HCT116 (cell line): ENCODE measurements at regions not wholly inside any gene's neighbourhood (a gene's known extent, or its start where the extent isn't known, plus 50 kb on each side); places are given as distances from the start of the nearest gene placed in this dataset.

Experiments used
- CTCF ChIP-seq, 3 experiments: fragments of 200-600 bp in 1 of 3; sonication (generic) in 1 of 3; IDR thresholded peaks in 2 of 3; conservative IDR thresholded peaks in 1 of 3; 2 replicates each; pipeline ENCODE4 v1.5.1; 2012 to 2017; ENCODE audit warnings: low read depth in 2 of 3, low read length in 2 of 3, antibody characterized with exemption in 1 of 3, borderline replicate concordance in 1 of 3, control low read depth in 1 of 3, mild to moderate bottlenecking in 1 of 3, mixed read lengths in 1 of 3, mixed run types in 1 of 3, moderate library complexity in 1 of 3; ENCODE audit not compliant: insufficient read depth in 1 of 3
- EGR1 ChIP-seq: IDR thresholded peaks from 2 replicates; pipeline ENCODE4 v1.6.1; 2012; ENCODE audit warnings: low read depth
- ELF1 ChIP-seq: IDR thresholded peaks from 2 replicates; pipeline ENCODE4 v1.6.1; 2012; ENCODE audit warnings: low read depth, borderline replicate concordance
- EZH2 ChIP-seq: fragments of 200-600 bp; sonication (generic); IDR thresholded peaks from 2 replicates; pipeline ENCODE4 v1.6.1; 2017; ENCODE audit warnings: antibody characterized with exemption, mixed run types
- POLR2A ChIP-seq: IDR thresholded peaks from 2 replicates; pipeline ENCODE4 v1.7.0; 2011; ENCODE audit warnings: borderline replicate concordance; ENCODE audit not compliant: insufficient read depth, insufficient read length; ENCODE audit errors: extremely low read depth
- REST ChIP-seq: IDR thresholded peaks from 2 replicates; pipeline ENCODE4 v1.6.1; 2012; ENCODE audit warnings: low read depth
- SIN3A ChIP-seq: IDR thresholded peaks from 2 replicates; pipeline ENCODE4 v1.6.1; 2012; ENCODE audit warnings: low read depth
- TCF7L2 ChIP-seq: IDR thresholded peaks from 2 replicates; pipeline ENCODE4 v1.7.0; 2011; ENCODE audit warnings: borderline replicate concordance, inconsistent platforms; ENCODE audit not compliant: insufficient read depth, insufficient read length; ENCODE audit errors: extremely low read depth
- ZFX ChIP-seq: fragments of 450-650 bp; IDR thresholded peaks from 2 replicates; pipeline ENCODE4 v1.6.1; 2017

- TF ChIP-seq CTCF (IDR thresholded peaks at IDR 0.05 in 2 of 3, conservative IDR thresholded peaks at IDR 0.05 in 1 of 3; ENCODE audit: borderline replicate concordance in 1 of 3, insufficient read depth in 1 of 3, low read depth in 2 of 3, low read length in 2 of 3): no peak
- TF ChIP-seq EZH2: no peak
- no peak for TF ChIP-seq REST
- no peak for TF ChIP-seq POLR2A
- no peak for TF ChIP-seq SIN3A
- TF ChIP-seq TCF7L2: no peak
- no peak for TF ChIP-seq ELF1
- TF ChIP-seq ZFX: no peak
- TF ChIP-seq EGR1: no peak
These were observed 389.9 kb upstream of the KIRREL3 start for GRCh38 chr11:127390465-127390864.
